H9 (cell line): ENCODE measurements at regions not wholly inside any gene's neighbourhood (a gene's known extent, or its start where the extent isn't known, plus 50 kb on each side); places are given as distances from the start of the nearest gene placed in this dataset.

Experiments
- DNase-seq: peaks from one replicate; pipeline ENCODE4 v3.0.0-alpha.2; 2017
- H2AFZ ChIP-seq: one replicate; pipeline ENCODE4 v1.6.1; 2013; ENCODE audit warnings: mild to moderate bottlenecking, low read length, control low read depth, moderate library complexity
- H2AK5ac ChIP-seq: 2 replicates; pipeline ENCODE4 v1.6.1; 2013; ENCODE audit warnings: low read length, control low read depth, mixed read lengths; ENCODE audit not compliant: insufficient read length
- H2BK120ac ChIP-seq: one replicate; pipeline ENCODE4 v1.6.1; 2013; ENCODE audit warnings: low read depth, mild to moderate bottlenecking, low read length, control low read depth, inconsistent platforms; ENCODE audit not compliant: poor library complexity, severe bottlenecking
- H2BK12ac ChIP-seq: 2 replicates; pipeline ENCODE4 v1.6.1; 2013; ENCODE audit warnings: low read length, control low read depth, mixed read lengths, low read depth; ENCODE audit not compliant: insufficient read length
- H2BK15ac ChIP-seq: 2 replicates; pipeline ENCODE4 v1.6.1; 2013; ENCODE audit warnings: low read depth, low read length, control low read depth
- H2BK20ac ChIP-seq: one replicate; pipeline ENCODE4 v1.6.1; 2013; ENCODE audit warnings: low read depth, mild to moderate bottlenecking, low read length, control low read depth, inconsistent platforms; ENCODE audit not compliant: poor library complexity, severe bottlenecking
- H2BK5ac ChIP-seq: 2 replicates; pipeline ENCODE4 v1.6.1; 2013; ENCODE audit warnings: low read length, control low read depth, mixed read lengths; ENCODE audit not compliant: insufficient read length
- H3K14ac ChIP-seq: 2 replicates; pipeline ENCODE4 v1.6.1; 2013; ENCODE audit warnings: low read length, control low read depth; ENCODE audit not compliant: insufficient read depth
- H3K18ac ChIP-seq: 2 replicates; pipeline ENCODE4 v1.6.1; 2013; ENCODE audit warnings: low read depth, mild to moderate bottlenecking, mixed read lengths, low read length, control low read depth; ENCODE audit not compliant: insufficient read length
- H3K23ac ChIP-seq: 2 replicates; pipeline ENCODE4 v1.6.1; 2013; ENCODE audit warnings: low read length, control low read depth, mixed read lengths, low read depth; ENCODE audit not compliant: insufficient read length
- H3K23me2 ChIP-seq: 2 replicates; pipeline ENCODE4 v1.6.1; 2013; ENCODE audit warnings: low read depth, mild to moderate bottlenecking, mixed read lengths, low read length, control low read depth; ENCODE audit not compliant: insufficient read length, poor library complexity, severe bottlenecking
- H3K27ac ChIP-seq: 2 replicates; pipeline ENCODE4 v1.5.1; 2013; ENCODE audit warnings: low read length, control low read depth, mixed read lengths, low read depth; ENCODE audit not compliant: insufficient read length
- H3K27me3 ChIP-seq: 2 replicates; pipeline ENCODE4 v1.6.1; 2013; ENCODE audit warnings: low read length, control low read depth, inconsistent platforms; ENCODE audit not compliant: insufficient read depth
- H3K4ac ChIP-seq: 2 replicates; pipeline ENCODE4 v1.6.1; 2013; ENCODE audit warnings: low read depth, mild to moderate bottlenecking, control low read depth, inconsistent platforms, low read length, moderate library complexity
- H3K4me1 ChIP-seq: 2 replicates; pipeline ENCODE4 v1.6.1; 2013; ENCODE audit warnings: low read length, control low read depth, inconsistent platforms; ENCODE audit not compliant: insufficient read depth
- H3K4me2 ChIP-seq: 2 replicates; pipeline ENCODE4 v1.6.1; 2013; ENCODE audit warnings: low read length, control low read depth, mixed read lengths; ENCODE audit not compliant: insufficient read length, insufficient read depth
- H3K56ac ChIP-seq: 2 replicates; pipeline ENCODE4 v1.6.1; 2013; ENCODE audit warnings: low read depth, mild to moderate bottlenecking, mixed read lengths, low read length, control low read depth; ENCODE audit not compliant: insufficient read length
- H3K79me1 ChIP-seq: 2 replicates; pipeline ENCODE4 v1.6.1; 2013; ENCODE audit warnings: low read depth, mild to moderate bottlenecking, moderate library complexity, low read length, control low read depth, inconsistent platforms; ENCODE audit not compliant: insufficient read depth, poor library complexity, severe bottlenecking
- H3K79me2 ChIP-seq: 2 replicates; pipeline ENCODE4 v1.6.1; 2013; ENCODE audit warnings: low read length, control low read depth, inconsistent platforms; ENCODE audit not compliant: insufficient read depth
- H3K9ac ChIP-seq: 2 replicates; pipeline ENCODE4 v1.6.1; 2013; ENCODE audit warnings: low read length, control low read depth, mixed read lengths; ENCODE audit not compliant: insufficient read length; ENCODE audit errors: extremely low read depth
- H3K9me3 ChIP-seq: one replicate; pipeline ENCODE4 v1.6.1; 2013; ENCODE audit warnings: low read depth, low read length, inconsistent platforms; ENCODE audit not compliant: control insufficient read depth
- H3T11ph ChIP-seq: one replicate; pipeline ENCODE4 v1.6.1; 2013; ENCODE audit warnings: mild to moderate bottlenecking, low read length, control low read depth, inconsistent platforms
- H4K20me1 ChIP-seq: one replicate; pipeline ENCODE4 v1.6.1; 2013; ENCODE audit not compliant: control insufficient read depth, insufficient read length, insufficient read depth
- H4K5ac ChIP-seq: 2 replicates; pipeline ENCODE4 v1.6.1; 2013; ENCODE audit warnings: low read depth, mild to moderate bottlenecking, mixed read lengths, low read length, control low read depth; ENCODE audit not compliant: insufficient read length
- H4K8ac ChIP-seq: replicated peaks from 2 replicates; pipeline ENCODE4 v1.6.1; 2013; ENCODE audit warnings: low read length, control low read depth, mixed read lengths, low read depth; ENCODE audit not compliant: insufficient read length
- H4K91ac ChIP-seq: 2 replicates; pipeline ENCODE4 v1.6.1; 2013; ENCODE audit warnings: low read depth, mild to moderate bottlenecking, moderate library complexity, mixed read lengths, low read length, control low read depth; ENCODE audit not compliant: insufficient read length
- H3K27ac Mint-ChIP-seq, 3 experiments: 2 replicates in 2 of 3; 3 replicates in 1 of 3; pipeline ENCODE4 v1.8.0; 2020 to 2021; ENCODE audit warnings: mixed read lengths in 3 of 3, mild to moderate bottlenecking in 1 of 3, moderate library complexity in 1 of 3
- H3K27me3 Mint-ChIP-seq: 2 replicates; pipeline ENCODE4 v1.8.0; 2021; ENCODE audit warnings: low read depth, mild to moderate bottlenecking, moderate library complexity, mixed read lengths
- H3K36me3 Mint-ChIP-seq, 3 experiments: 2 replicates in 2 of 3; 3 replicates in 1 of 3; pipeline ENCODE4 v1.8.0; 2020 to 2021; ENCODE audit warnings: low read depth in 3 of 3, mixed read lengths in 3 of 3; ENCODE audit not compliant: insufficient read depth in 1 of 3
- H3K4me1 Mint-ChIP-seq, 2 experiments: 2 replicates each; pipeline ENCODE4 v1.8.0; 2020; ENCODE audit warnings: mixed read lengths in 2 of 2
- H3K4me3 Mint-ChIP-seq, 2 experiments: 2 replicates in 1 of 2; 3 replicates in 1 of 2; pipeline ENCODE4 v1.8.0; 2020 to 2021; ENCODE audit warnings: mild to moderate bottlenecking in 2 of 2, mixed read lengths in 2 of 2, moderate library complexity in 1 of 2
- H3K9me3 Mint-ChIP-seq, 2 experiments: 2 replicates in 1 of 2; 3 replicates in 1 of 2; pipeline ENCODE4 v1.8.0; 2020; ENCODE audit warnings: mild to moderate bottlenecking in 2 of 2, mixed read lengths in 2 of 2, moderate library complexity in 1 of 2
- CTCF ChIP-seq: fragments of 200-600 bp; sonication (generic); conservative IDR thresholded peaks from 3 replicates; pipeline ENCODE4 v1.8.0; 2021; ENCODE audit warnings: antibody characterized with exemption, mild to moderate bottlenecking
- WGBS: extraction: QIAGEN DNeasy Blood & Tissue Kit; methylation state at CpG from one replicate; pipeline ENCODE4 v1.1.7; 2013; ENCODE audit warnings: missing lambda C conversion rate, low lambda C conversion rate, mixed read lengths; ENCODE audit not compliant: insufficient read length; ENCODE audit errors: extremely low coverage; 5-methylcytosine and 5-hydroxymethylcytosine counted together

- H4K8ac ChIP-seq = no peak overlapping the region
- no peak overlapping the region for H3K14ac ChIP-seq
- H3K4me1 ChIP-seq = no peaks in the 10 kb centered on the region
- H3K23ac ChIP-seq = no peak overlapping the region
- no peak for TF ChIP-seq CTCF
- H3K4me1 Mint-ChIP-seq = peaks cover 3 to 8% of the 10 kb centered on the region in 2 experiments; a peak in 3 of 4 replicates
- H3K9me3 ChIP-seq = no peaks in the 10 kb centered on the region
- no peak overlapping the region for H4K5ac ChIP-seq
- H2AFZ ChIP-seq = no peak overlapping the region
- H3K27ac Mint-ChIP-seq = no peak overlapping the region
- WGBS = no CpG with 5 or more reads among the region's 2 CpGs
- no peak overlapping the region for H2BK120ac ChIP-seq
- no peak overlapping the region for H2BK15ac ChIP-seq
- H2BK20ac ChIP-seq = no peak overlapping the region
- peaks cover 0 to 9% of the 10 kb centered on the region in 2 experiments; a peak in 2 of 5 replicates for H3K9me3 Mint-ChIP-seq
- no peaks in the 10 kb centered on the region for H4K20me1 ChIP-seq
- H3K4me3 Mint-ChIP-seq = no peak overlapping the region
- H3K4me2 ChIP-seq = no peak overlapping the region
- H3K56ac ChIP-seq = no peak overlapping the region
- H3K27me3 Mint-ChIP-seq = no peaks in the 10 kb centered on the region
- H2AK5ac ChIP-seq = no peak overlapping the region
- H4K91ac ChIP-seq = no peak overlapping the region
- no peak overlapping the region for H3K4ac ChIP-seq
- H3K9ac ChIP-seq = no peak overlapping the region
- H3K18ac ChIP-seq = no peak overlapping the region
- no peaks in the 10 kb centered on the region for H3K79me1 ChIP-seq
- H3K27ac ChIP-seq = no peak overlapping the region
- no peak overlapping the region for H3T11ph ChIP-seq
- H3K27me3 ChIP-seq = no peaks in the 10 kb centered on the region
- peaks cover 0 to 3% (median 0%) of the 10 kb centered on the region in 3 experiments; a peak in 1 of 7 replicates for H3K36me3 Mint-ChIP-seq
- H3K79me2 ChIP-seq = no peaks in the 10 kb centered on the region
- no peak for DNase-seq
- H3K23me2 ChIP-seq = no peaks in the 10 kb centered on the region
- H2BK5ac ChIP-seq = no peak overlapping the region
- no peak overlapping the region for H2BK12ac ChIP-seq
Measured at GRCh38 chr2:81061016-81061415, 756.5 kb upstream of the LRRTM1 start.
